Endothelial cell of umbilical vein (primary cell): ENCODE measurements at regions not wholly inside any gene's neighbourhood (a gene's known extent, or its start where the extent isn't known, plus 50 kb on each side); places are given as distances from the start of the nearest gene placed in this dataset.

Source experiments
- BruUV-seq: library from RNA; stranded (reverse); fragments of 400-500 nt; replicated peaks from 2 replicates; lab custom pipeline; 2021; lab: Mats Ljungman, UMichigan
- CTCF ChIA-PET: fragments of 300-600, 350-600 bp; sonication (Branson Sonifier 250); formaldehyde crosslinking; loops from one replicate; lab custom pipeline; 2021; ENCODE audit warnings: antibody characterized with exemption, inconsistent platforms; lab: Charles Lee
- POLR2A ChIA-PET: fragments of 300-600, 350-600 bp; sonication (Branson Sonifier 250); formaldehyde crosslinking; loops from one replicate; lab custom pipeline; 2021; ENCODE audit warnings: antibody characterized with exemption, inconsistent platforms; lab: Charles Lee
- DNase-seq: peaks from one replicate; pipeline ENCODE4 v3.0.0-alpha.2; 2011; ENCODE audit warnings: low read depth, low spot score
- FAIRE-seq: peaks from 2 replicates; lab custom pipeline; 2011; peaks lifted over from hg19 to GRCh38; lab: Jason Lieb, UNC
- H2AFZ ChIP-seq: 2 replicates; pipeline ENCODE4 v1.6.0; 2012; ENCODE audit warnings: low read depth, low read length, control low read depth, inconsistent platforms
- H3K27ac ChIP-seq: 2 replicates; pipeline ENCODE4 v1.5.1; 2011; ENCODE audit warnings: low read depth, mild to moderate bottlenecking, control low read depth, low read length, moderate library complexity; ENCODE audit not compliant: insufficient read depth
- H3K27me3 ChIP-seq, 2 experiments: 2 replicates each; pipeline versions ENCODE4 v1.6.0 to v1.6.1; 2011; ENCODE audit warnings: low read length in 2 of 2, mixed read lengths in 1 of 2; ENCODE audit not compliant: control insufficient read depth in 2 of 2, insufficient read depth in 2 of 2
- H3K36me3 ChIP-seq, 2 experiments: 2 replicates in 1 of 2; 3 replicates in 1 of 2; pipeline ENCODE4 v1.5.1; 2011; ENCODE audit warnings: low read length in 2 of 2, mild to moderate bottlenecking in 1 of 2, moderate library complexity in 1 of 2; ENCODE audit not compliant: control insufficient read depth in 2 of 2, insufficient read depth in 2 of 2; ENCODE audit errors: extremely low read depth in 1 of 2
- H3K4me1 ChIP-seq: 3 replicates; pipeline ENCODE4 v1.5.1; 2011; ENCODE audit warnings: mild to moderate bottlenecking, low read length; ENCODE audit not compliant: control insufficient read depth, insufficient read depth; ENCODE audit errors: extremely low read depth
- H3K4me2 ChIP-seq: 2 replicates; pipeline ENCODE4 v1.6.1; 2011; ENCODE audit warnings: low read length, control low read depth, mixed read lengths; ENCODE audit not compliant: insufficient read depth
- H3K4me3 ChIP-seq, 3 experiments: fragments of 200-600 bp in 1 of 3; sonication (generic), shearing (Covaris generic) in 1 of 3; replicated peaks in 1 of 3; 2 replicates each; pipeline ENCODE4 v1.5.1; 2011 to 2016; ENCODE audit warnings: control low read depth in 3 of 3, low read length in 3 of 3, mild to moderate bottlenecking in 2 of 3, inconsistent platforms in 1 of 3, low read depth in 1 of 3, moderate library complexity in 1 of 3; ENCODE audit not compliant: insufficient read depth in 1 of 3
- H3K79me2 ChIP-seq: 2 replicates; pipeline ENCODE4 v1.6.0; 2012; ENCODE audit warnings: low read length, inconsistent platforms; ENCODE audit not compliant: control insufficient read depth, insufficient read depth
- H3K9ac ChIP-seq: replicated peaks from 2 replicates; pipeline ENCODE3; 2011; ENCODE audit warnings: low read length, control low read depth; ENCODE audit not compliant: insufficient read depth; ENCODE audit errors: extremely low read depth
- H3K9me1 ChIP-seq: replicated peaks from 3 replicates; pipeline ENCODE4 v1.6.0; 2011; ENCODE audit warnings: mild to moderate bottlenecking, low read length; ENCODE audit not compliant: control insufficient read depth, insufficient read depth; ENCODE audit errors: extremely low read depth
- H3K9me3 ChIP-seq: replicated peaks from 2 replicates; pipeline ENCODE4 v1.5.1; 2012; ENCODE audit warnings: low read length, inconsistent platforms; ENCODE audit not compliant: control insufficient read depth, insufficient read depth
- H4K20me1 ChIP-seq: replicated peaks from 2 replicates; pipeline ENCODE3; 2011; ENCODE audit warnings: mild to moderate bottlenecking, low read length; ENCODE audit not compliant: control insufficient read depth, insufficient read depth; ENCODE audit errors: extremely low read depth
- EZH2 ChIP-seq: IDR thresholded peaks from 2 replicates; pipeline ENCODE4 v1.6.1; 2012; ENCODE audit warnings: borderline replicate concordance, low read depth, mild to moderate bottlenecking, moderate library complexity, low read length, inconsistent platforms; ENCODE audit not compliant: severe bottlenecking
- FOS ChIP-seq: IDR thresholded peaks from 2 replicates; pipeline ENCODE4 v1.6.1; 2011; ENCODE audit warnings: mild to moderate bottlenecking, low read length, moderate library complexity, borderline replicate concordance; ENCODE audit not compliant: insufficient read depth
- GATA2 ChIP-seq: IDR thresholded peaks from 2 replicates; pipeline ENCODE4 v1.7.0; 2011; ENCODE audit warnings: low read depth, mild to moderate bottlenecking, moderate library complexity, mixed read lengths, low read length; ENCODE audit not compliant: insufficient read length, insufficient read depth
- JUN ChIP-seq: IDR thresholded peaks from 2 replicates; pipeline ENCODE4 v1.6.1; 2011; ENCODE audit warnings: borderline replicate concordance, low read depth; ENCODE audit not compliant: insufficient read length, insufficient read depth
- MYC ChIP-seq: IDR thresholded peaks from one replicate; pipeline ENCODE4 v1.6.1; 2011; ENCODE audit warnings: mild to moderate bottlenecking, low read depth, low read length
- POLR2A ChIP-seq: IDR thresholded peaks from 2 replicates; pipeline ENCODE4 v1.6.1; 2012; ENCODE audit warnings: low read depth, mild to moderate bottlenecking, control low read depth, low read length
- POLR2AphosphoS5 ChIP-seq: IDR thresholded peaks from 2 replicates; pipeline ENCODE4 v1.6.1; 2012; ENCODE audit warnings: low read depth, mild to moderate bottlenecking, control low read depth, low read length, moderate library complexity; ENCODE audit not compliant: insufficient read depth
- dilution Hi-C: fragments of 300-500 bp; cut with MboI; formaldehyde crosslinking; loops from one replicate; pipeline ENCODE4 v1.15.0; 2019; ENCODE audit warnings: low sequenced_read_pairs; ENCODE audit not compliant: extremely low pct_ligation_motif_present
- intact Hi-C: fragments of 100-400 bp; cut with micrococcal nuclease; formaldehyde crosslinking; loops from one replicate; pipeline ENCODE4 v1.10.0; 2022
- TF ChIP-seq, protein P1 (sequence below), 2 donors: IDR thresholded peaks; 1 replicate in 1 of 2; 2 replicates in 1 of 2; pipeline ENCODE4 v1.5.1; 2011; ENCODE audit warnings: low read length in 2 of 2, mild to moderate bottlenecking in 2 of 2, moderate library complexity in 2 of 2, control low read depth in 1 of 2, inconsistent platforms in 1 of 2, low read depth in 1 of 2; ENCODE audit not compliant: insufficient read depth in 1 of 2; ENCODE audit errors: extremely low read depth in 1 of 2
- TF ChIP-seq, protein P2 (sequence below): IDR thresholded peaks from 2 replicates; pipeline ENCODE4 v1.6.1; 2011; ENCODE audit not compliant: insufficient read depth, insufficient read length

DNA sequence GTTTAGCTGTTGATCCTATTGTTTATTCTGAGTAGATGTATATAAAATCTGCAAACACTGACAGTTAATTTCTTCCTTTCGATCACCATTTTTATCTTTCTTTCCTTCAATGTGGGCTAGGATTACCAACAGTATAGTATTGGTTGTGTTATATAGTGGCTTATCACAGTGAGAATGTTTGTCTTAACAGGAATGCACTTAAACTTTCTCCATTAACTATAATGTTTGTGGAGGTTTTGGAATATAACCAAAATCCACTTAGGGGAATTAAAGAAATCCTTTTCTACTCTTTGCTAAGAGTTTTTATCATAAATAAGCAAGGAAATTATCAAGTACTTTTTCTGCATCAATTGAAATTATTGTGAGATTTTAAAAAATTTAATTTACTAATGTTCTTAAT lies 244.6 kb downstream of the LACC1 start:
- intact Hi-C loops (no loop called here), dilution Hi-C loops (no loop called here)
- Histone ChIP-seq H3K9ac (no peak overlapping the region), H4K20me1 (no peaks in the 10 kb centered on the region), H3K4me2 (no peak overlapping the region), H3K9me3 (no peaks in the 10 kb centered on the region), H3K27ac (no peak overlapping the region), H3K4me1 (no peaks in the 10 kb centered on the region), H3K36me3 (no peaks in the 10 kb centered on the region), H3K79me2 (no peaks in the 10 kb centered on the region), H2AFZ (no peak overlapping the region), H3K9me1 (no peaks in the 10 kb centered on the region), H3K4me3 (no peak overlapping the region), H3K27me3 (no peaks in the 10 kb centered on the region)
- POLR2A ChIA-PET: no interaction called here
- DNase-seq (no peak), FAIRE-seq (no peak)
- CTCF ChIA-PET: no interaction called here
- no TSS peak for BruUV-seq
- TF ChIP-seq, protein P1, sequence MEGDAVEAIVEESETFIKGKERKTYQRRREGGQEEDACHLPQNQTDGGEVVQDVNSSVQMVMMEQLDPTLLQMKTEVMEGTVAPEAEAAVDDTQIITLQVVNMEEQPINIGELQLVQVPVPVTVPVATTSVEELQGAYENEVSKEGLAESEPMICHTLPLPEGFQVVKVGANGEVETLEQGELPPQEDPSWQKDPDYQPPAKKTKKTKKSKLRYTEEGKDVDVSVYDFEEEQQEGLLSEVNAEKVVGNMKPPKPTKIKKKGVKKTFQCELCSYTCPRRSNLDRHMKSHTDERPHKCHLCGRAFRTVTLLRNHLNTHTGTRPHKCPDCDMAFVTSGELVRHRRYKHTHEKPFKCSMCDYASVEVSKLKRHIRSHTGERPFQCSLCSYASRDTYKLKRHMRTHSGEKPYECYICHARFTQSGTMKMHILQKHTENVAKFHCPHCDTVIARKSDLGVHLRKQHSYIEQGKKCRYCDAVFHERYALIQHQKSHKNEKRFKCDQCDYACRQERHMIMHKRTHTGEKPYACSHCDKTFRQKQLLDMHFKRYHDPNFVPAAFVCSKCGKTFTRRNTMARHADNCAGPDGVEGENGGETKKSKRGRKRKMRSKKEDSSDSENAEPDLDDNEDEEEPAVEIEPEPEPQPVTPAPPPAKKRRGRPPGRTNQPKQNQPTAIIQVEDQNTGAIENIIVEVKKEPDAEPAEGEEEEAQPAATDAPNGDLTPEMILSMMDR (IDR thresholded peaks at IDR 0.05; ENCODE audit: extremely low read depth in 1 of 2, insufficient read depth in 1 of 2, low read depth in 1 of 2, low read length in 2 of 2): no peak
- TF ChIP-seq POLR2AphosphoS5: no peak
- TF ChIP-seq, protein P2, sequence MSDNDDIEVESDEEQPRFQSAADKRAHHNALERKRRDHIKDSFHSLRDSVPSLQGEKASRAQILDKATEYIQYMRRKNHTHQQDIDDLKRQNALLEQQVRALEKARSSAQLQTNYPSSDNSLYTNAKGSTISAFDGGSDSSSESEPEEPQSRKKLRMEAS: no peak
- no peak for TF ChIP-seq MYC
- no peak for TF ChIP-seq GATA2
- no peak for TF ChIP-seq EZH2
- no peak for TF ChIP-seq FOS
- TF ChIP-seq JUN: no peak
- TF ChIP-seq POLR2A: no peak
